Epithelial cell of esophagus (primary cell): ENCODE measurements at regions not wholly inside any gene's neighbourhood (a gene's known extent, or its start where the extent isn't known, plus 50 kb on each side); places are given as distances from the start of the nearest gene placed in this dataset.

Experiments
- DNase-seq: peaks from one replicate; pipeline ENCODE4 v3.0.0; 2010; ENCODE audit warnings: low read depth
- H3K4me3 ChIP-seq: 2 replicates; pipeline ENCODE4 v1.5.1; 2011; ENCODE audit warnings: mild to moderate bottlenecking, low read length, control low read depth
- CTCF ChIP-seq: IDR thresholded peaks from 2 replicates; pipeline ENCODE4 v1.5.1; 2011; ENCODE audit warnings: low read depth, mild to moderate bottlenecking, low read length, control low read depth, inconsistent platforms; ENCODE audit not compliant: insufficient read depth; ENCODE audit errors: missing control alignments

- TF ChIP-seq CTCF, result no peak
- DNase-seq, result no peak
- H3K4me3 ChIP-seq, result no peak overlapping the region
Measured at GRCh38 chr3:175868626-175869025, 1009.5 kb downstream of the NAALADL2 start.

GRCh38 chr3:175865724-175866123 is 1006.6 kb downstream of the NAALADL2 start:
- DNase-seq, result no peak
- TF ChIP-seq CTCF, result no peak
- no peak overlapping the region for H3K4me3 ChIP-seq

DNA sequence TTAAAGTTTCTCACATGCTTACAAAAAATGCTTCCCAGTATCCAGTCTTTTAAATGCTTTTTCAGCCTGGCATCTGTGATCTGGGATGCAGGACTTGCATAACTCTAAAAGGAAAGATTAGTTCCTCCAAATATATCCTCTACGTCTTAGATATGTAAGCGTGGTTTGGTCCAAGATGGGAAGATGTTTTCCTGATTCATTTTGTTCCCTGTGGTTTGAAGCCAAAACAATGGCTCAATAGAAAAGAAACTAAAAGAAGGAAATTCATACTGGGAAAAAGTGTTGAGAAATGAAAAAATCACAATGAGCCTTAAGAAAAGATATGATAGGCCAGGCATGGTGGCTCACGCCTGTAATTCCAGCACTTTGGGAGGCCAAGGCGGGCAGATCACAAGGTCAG is 1002.8 kb downstream of the NAALADL2 start:
- H3K4me3 ChIP-seq, result no peak overlapping the region
- TF ChIP-seq CTCF, result no peak
- DNase-seq, result no peak
